ENCODE measurements at regions not wholly inside any gene's neighbourhood (a gene's known extent, or its start where the extent isn't known, plus 50 kb on each side); places are given as distances from the start of the nearest gene placed in this dataset.

- DNase-seq = no peak
Measured at GRCh38 chr11:80898910-80899309, 1458.1 kb upstream of the TENM4 start.

- no peak for DNase-seq
Measured at GRCh38 chr11:80886684-80887083, 1445.9 kb upstream of the TENM4 start.

- no peak for DNase-seq
Measured at GRCh38 chr11:80873310-80873999, 1432.6 kb upstream of the TENM4 start.

GRCh38 chr11:80872116-80872728 lies 1431.4 kb upstream of the TENM4 start:
- DNase-seq = no peak

- no peak for DNase-seq
Measured at GRCh38 chr11:80868831-80869230, 1428.0 kb upstream of the TENM4 start.

GRCh38 chr11:80862011-80862410 lies 1421.2 kb upstream of the TENM4 start:
- no peak for DNase-seq

GRCh38 chr11:80861193-80861592 lies 1420.4 kb upstream of the TENM4 start:
- no peak for DNase-seq

GRCh38 chr11:80860632-80861031 lies 1419.8 kb upstream of the TENM4 start:
- DNase-seq = no peak

GRCh38 chr11:80856066-80856465 lies 1415.2 kb upstream of the TENM4 start:
- no peak for DNase-seq

- no peak for DNase-seq
Measured at GRCh38 chr11:80855426-80855825, 1414.6 kb upstream of the TENM4 start.

- no peak for DNase-seq
Measured at GRCh38 chr11:80849253-80849652, 1408.4 kb upstream of the TENM4 start.

- no peak for DNase-seq
Measured at GRCh38 chr11:80846979-80847378, 1406.1 kb upstream of the TENM4 start.

GRCh38 chr11:80846442-80846841 lies 1405.6 kb upstream of the TENM4 start:
- DNase-seq = no peak

GRCh38 chr11:80844110-80844819 lies 1403.4 kb upstream of the TENM4 start:
- no peak for DNase-seq

GRCh38 chr11:80843266-80843974 lies 1402.6 kb upstream of the TENM4 start:
- DNase-seq = no peak

- DNase-seq = no peak
Measured at GRCh38 chr11:80842246-80842645, 1401.4 kb upstream of the TENM4 start.

- no peak for DNase-seq
Measured at GRCh38 chr11:80841675-80842074, 1400.8 kb upstream of the TENM4 start.

- DNase-seq = no peak
Measured at GRCh38 chr11:80838153-80838552, 1397.3 kb upstream of the TENM4 start.

- no peak for DNase-seq
Measured at GRCh38 chr11:80837051-80837450, 1396.2 kb upstream of the TENM4 start.

GRCh38 chr11:80831374-80831773 lies 1390.5 kb upstream of the TENM4 start:
- no peak for DNase-seq

- DNase-seq = no peak
Measured at GRCh38 chr11:80827781-80828180, 1387.0 kb upstream of the TENM4 start.

- DNase-seq = no peak
Measured at GRCh38 chr11:80826808-80827207, 1386.0 kb upstream of the TENM4 start.

GRCh38 chr11:80822308-80822707 lies 1381.5 kb upstream of the TENM4 start:
- peak; percentile 47 for DNase-seq

- DNase-seq = no peak
Measured at GRCh38 chr11:80819271-80819670, 1378.4 kb upstream of the TENM4 start.

Measured in NCI-H2171 treated with DMSO at 0.1 percent for 48 hours (cell line).